ENCODE measurements at regions not wholly inside any gene's neighbourhood (a gene's known extent, or its start where the extent isn't known, plus 50 kb on each side); places are given as distances from the start of the nearest gene placed in this dataset.

GRCh38 chr1:98032958-98033357 is 112.1 kb upstream of the DPYD start:
- Mint-ChIP-seq H3K27ac (no peak overlapping the region), H3K9me3 (no peaks in the 10 kb centered on the region), H3K4me3 (no peak overlapping the region), H3K4me1 (peaks cover 8% of the 10 kb centered on the region), H3K36me3 (no peaks in the 10 kb centered on the region), H3K27me3 (ENCODE audit: insufficient read depth, low read depth) (no peaks in the 10 kb centered on the region)
- Histone ChIP-seq H3K9ac (no peak overlapping the region), H3K27ac (no peak overlapping the region), H3K36me3 (no peaks in the 10 kb centered on the region), H3K4me2 (no peak overlapping the region), H3K4me3 (no peak overlapping the region), H4K20me1 (ENCODE audit: low read depth) (no peaks in the 10 kb centered on the region), H3K27me3 (no peaks in the 10 kb centered on the region), H3F3A (ENCODE audit: low read depth) (no peaks in the 10 kb centered on the region), H3K79me2 (ENCODE audit: low read depth) (no peaks in the 10 kb centered on the region), H2AFZ (replicated peaks) (no peak overlapping the region), H3K9me3 (ENCODE audit: low read depth) (no peaks in the 10 kb centered on the region), H3K4me1 (peaks cover 8% of the 10 kb centered on the region)
- DNase-seq (ENCODE audit: low spot score): no peak
- no peak for TF ChIP-seq EZH2phosphoT487 (IDR thresholded peaks at IDR 0.05)
- no peak for TF ChIP-seq EZH2 (IDR thresholded peaks at IDR 0.05)
- TF ChIP-seq, protein P1, sequence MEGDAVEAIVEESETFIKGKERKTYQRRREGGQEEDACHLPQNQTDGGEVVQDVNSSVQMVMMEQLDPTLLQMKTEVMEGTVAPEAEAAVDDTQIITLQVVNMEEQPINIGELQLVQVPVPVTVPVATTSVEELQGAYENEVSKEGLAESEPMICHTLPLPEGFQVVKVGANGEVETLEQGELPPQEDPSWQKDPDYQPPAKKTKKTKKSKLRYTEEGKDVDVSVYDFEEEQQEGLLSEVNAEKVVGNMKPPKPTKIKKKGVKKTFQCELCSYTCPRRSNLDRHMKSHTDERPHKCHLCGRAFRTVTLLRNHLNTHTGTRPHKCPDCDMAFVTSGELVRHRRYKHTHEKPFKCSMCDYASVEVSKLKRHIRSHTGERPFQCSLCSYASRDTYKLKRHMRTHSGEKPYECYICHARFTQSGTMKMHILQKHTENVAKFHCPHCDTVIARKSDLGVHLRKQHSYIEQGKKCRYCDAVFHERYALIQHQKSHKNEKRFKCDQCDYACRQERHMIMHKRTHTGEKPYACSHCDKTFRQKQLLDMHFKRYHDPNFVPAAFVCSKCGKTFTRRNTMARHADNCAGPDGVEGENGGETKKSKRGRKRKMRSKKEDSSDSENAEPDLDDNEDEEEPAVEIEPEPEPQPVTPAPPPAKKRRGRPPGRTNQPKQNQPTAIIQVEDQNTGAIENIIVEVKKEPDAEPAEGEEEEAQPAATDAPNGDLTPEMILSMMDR (IDR thresholded peaks at IDR 0.05): no peak

GRCh38 chr1:98030976-98031375 is 110.1 kb upstream of the DPYD start:
- DNase-seq (ENCODE audit: low spot score): no peak
- Mint-ChIP-seq H3K36me3 (no peaks in the 10 kb centered on the region), H3K27me3 (ENCODE audit: insufficient read depth, low read depth) (no peaks in the 10 kb centered on the region), H3K4me3 (no peak overlapping the region), H3K9me3 (no peaks in the 10 kb centered on the region), H3K27ac (no peak overlapping the region), H3K4me1 (peaks cover 8% of the 10 kb centered on the region)
- Histone ChIP-seq H3K79me2 (ENCODE audit: low read depth) (no peaks in the 10 kb centered on the region), H2AFZ (replicated peaks) (no peak overlapping the region), H3K36me3 (no peaks in the 10 kb centered on the region), H3K4me3 (no peak overlapping the region), H4K20me1 (ENCODE audit: low read depth) (no peaks in the 10 kb centered on the region), H3K27ac (no peak overlapping the region), H3K4me1 (peaks cover 8% of the 10 kb centered on the region), H3K4me2 (no peak overlapping the region), H3K9me3 (ENCODE audit: low read depth) (no peaks in the 10 kb centered on the region), H3K9ac (no peak overlapping the region), H3F3A (ENCODE audit: low read depth) (no peaks in the 10 kb centered on the region), H3K27me3 (no peaks in the 10 kb centered on the region)
- TF ChIP-seq, protein P1 (IDR thresholded peaks at IDR 0.05): no peak
- no peak for TF ChIP-seq EZH2 (IDR thresholded peaks at IDR 0.05)
- TF ChIP-seq EZH2phosphoT487 (IDR thresholded peaks at IDR 0.05): no peak

DNA sequence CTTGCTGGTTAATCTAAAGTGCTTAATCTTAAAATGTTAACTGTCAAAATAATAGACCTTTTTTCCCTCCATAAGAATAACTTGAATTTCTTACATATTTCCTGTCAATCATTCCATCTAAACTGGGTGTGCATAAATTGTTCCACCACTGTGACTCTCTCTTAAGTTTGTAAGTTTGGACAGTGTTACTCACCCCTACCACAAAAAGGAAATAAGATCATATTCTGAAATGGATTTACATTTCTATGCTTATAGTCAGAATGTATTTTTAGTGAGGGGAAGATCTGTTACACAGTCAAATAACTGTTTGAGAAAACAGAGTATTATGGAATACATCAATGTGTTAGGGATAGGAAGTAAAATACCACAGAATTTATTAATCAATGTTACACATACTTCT is 109.6 kb upstream of the DPYD start:
- peaks cover 8% of the 10 kb centered on the region for H3K4me1 Mint-ChIP-seq
- no peaks in the 10 kb centered on the region for H3K36me3 ChIP-seq
- H3K4me1 ChIP-seq: peaks cover 8% of the 10 kb centered on the region
- H3K36me3 Mint-ChIP-seq: no peaks in the 10 kb centered on the region
- H3K4me3 ChIP-seq: no peak overlapping the region
- no peak overlapping the region for H3K27ac ChIP-seq
- H3K9me3 ChIP-seq (ENCODE audit: low read depth): no peaks in the 10 kb centered on the region
- H2AFZ ChIP-seq (replicated peaks): no peak overlapping the region
- no peaks in the 10 kb centered on the region for H3K27me3 Mint-ChIP-seq (ENCODE audit: insufficient read depth, low read depth)
- H3K9me3 Mint-ChIP-seq: no peaks in the 10 kb centered on the region
- no peak overlapping the region for H3K4me2 ChIP-seq
- no peaks in the 10 kb centered on the region for H3F3A ChIP-seq (ENCODE audit: low read depth)
- no peak overlapping the region for H3K9ac ChIP-seq
- H4K20me1 ChIP-seq (ENCODE audit: low read depth): no peaks in the 10 kb centered on the region
- no peaks in the 10 kb centered on the region for H3K27me3 ChIP-seq
- no peak for TF ChIP-seq EZH2 (IDR thresholded peaks at IDR 0.05)
- TF ChIP-seq, protein P1 (IDR thresholded peaks at IDR 0.05): no peak
- no peak for TF ChIP-seq EZH2phosphoT487 (IDR thresholded peaks at IDR 0.05)
- DNase-seq (ENCODE audit: low spot score): no peak
- no peaks in the 10 kb centered on the region for H3K79me2 ChIP-seq (ENCODE audit: low read depth)
- no peak overlapping the region for H3K27ac Mint-ChIP-seq
- no peak overlapping the region for H3K4me3 Mint-ChIP-seq

Measured in neural progenitor cell (in vitro differentiated cells).